Liver (tissue), 3 donors: ENCODE measurements at regions not wholly inside any gene's neighbourhood (a gene's known extent, or its start where the extent isn't known, plus 50 kb on each side); places are given as distances from the start of the nearest gene placed in this dataset.

Experiments used
- ATF3 ChIP-seq: IDR thresholded peaks from 2 replicates; pipeline ENCODE4 v1.6.1; 2016; ENCODE audit warnings: antibody characterized with exemption
- CTCF ChIP-seq: fragments of 150-350 bp; IDR thresholded peaks from 2 replicates; pipeline ENCODE4 v1.5.1; 2017; ENCODE audit warnings: improper control_type of control experiment, low read depth, low read length; ENCODE audit not compliant: missing input control
- EGR1 ChIP-seq, 2 donors: IDR thresholded peaks; 2 replicates each; pipeline ENCODE4 v1.6.1; 2016 to 2018; ENCODE audit warnings: antibody characterized with exemption in 2 of 2, low read depth in 2 of 2
- FOXA1 ChIP-seq: IDR thresholded peaks from 2 replicates; pipeline ENCODE4 v1.6.1; 2016; ENCODE audit warnings: antibody characterized with exemption
- FOXA2 ChIP-seq: IDR thresholded peaks from 2 replicates; pipeline ENCODE4 v1.6.1; 2016; ENCODE audit warnings: antibody characterized with exemption
- GABPA ChIP-seq, 2 donors: IDR thresholded peaks in 1 of 2; conservative IDR thresholded peaks in 1 of 2; 2 replicates each; pipeline ENCODE4 v1.6.1; 2016; ENCODE audit warnings: antibody characterized with exemption in 2 of 2, mild to moderate bottlenecking in 1 of 2, moderate library complexity in 1 of 2
- MAX ChIP-seq: IDR thresholded peaks from 2 replicates; pipeline ENCODE4 v1.6.1; 2016; ENCODE audit warnings: antibody characterized with exemption
- NR2F2 ChIP-seq: IDR thresholded peaks from 2 replicates; pipeline ENCODE4 v1.6.1; 2016; ENCODE audit warnings: antibody characterized with exemption
- RAD21 ChIP-seq, 2 donors: IDR thresholded peaks; 2 replicates each; pipeline ENCODE4 v1.6.1; 2016; ENCODE audit warnings: antibody characterized with exemption in 2 of 2, mild to moderate bottlenecking in 2 of 2
- TAF1 ChIP-seq: conservative IDR thresholded peaks from 2 replicates; pipeline ENCODE4 v1.6.1; 2016; ENCODE audit warnings: antibody characterized with exemption, mild to moderate bottlenecking
- YY1 ChIP-seq: IDR thresholded peaks from 2 replicates; pipeline ENCODE4 v1.6.1; 2016; ENCODE audit warnings: antibody characterized with exemption, mild to moderate bottlenecking
- ZBTB33 ChIP-seq: IDR thresholded peaks from 2 replicates; pipeline ENCODE4 v1.6.1; 2016; ENCODE audit warnings: antibody characterized with exemption
- TF ChIP-seq, protein P1 (sequence below): IDR thresholded peaks from 2 replicates; pipeline ENCODE4 v1.6.1; 2016; ENCODE audit warnings: antibody characterized with exemption, mild to moderate bottlenecking
- donor health status: healthy.
- donor health status: healthy.

GRCh38 chr7:412313-412710 is 107.3 kb downstream of the PDGFA start:
- TF ChIP-seq YY1 (no peak), CTCF (no peak), GABPA (IDR thresholded peaks at IDR 0.05 in 1 of 2, conservative IDR thresholded peaks at IDR 0.05 in 1 of 2) (no peak), MAX (no peak), ZBTB33 (no peak), RAD21 (IDR thresholded peaks at IDR 0.05) (no peak), FOXA2 (no peak), EGR1 (IDR thresholded peaks at IDR 0.05; ENCODE audit: low read depth in 2 of 2) (no peak), TAF1 (no peak), FOXA1 (no peak), NR2F2 (no peak), ATF3 (no peak)
- TF ChIP-seq, protein P1, sequence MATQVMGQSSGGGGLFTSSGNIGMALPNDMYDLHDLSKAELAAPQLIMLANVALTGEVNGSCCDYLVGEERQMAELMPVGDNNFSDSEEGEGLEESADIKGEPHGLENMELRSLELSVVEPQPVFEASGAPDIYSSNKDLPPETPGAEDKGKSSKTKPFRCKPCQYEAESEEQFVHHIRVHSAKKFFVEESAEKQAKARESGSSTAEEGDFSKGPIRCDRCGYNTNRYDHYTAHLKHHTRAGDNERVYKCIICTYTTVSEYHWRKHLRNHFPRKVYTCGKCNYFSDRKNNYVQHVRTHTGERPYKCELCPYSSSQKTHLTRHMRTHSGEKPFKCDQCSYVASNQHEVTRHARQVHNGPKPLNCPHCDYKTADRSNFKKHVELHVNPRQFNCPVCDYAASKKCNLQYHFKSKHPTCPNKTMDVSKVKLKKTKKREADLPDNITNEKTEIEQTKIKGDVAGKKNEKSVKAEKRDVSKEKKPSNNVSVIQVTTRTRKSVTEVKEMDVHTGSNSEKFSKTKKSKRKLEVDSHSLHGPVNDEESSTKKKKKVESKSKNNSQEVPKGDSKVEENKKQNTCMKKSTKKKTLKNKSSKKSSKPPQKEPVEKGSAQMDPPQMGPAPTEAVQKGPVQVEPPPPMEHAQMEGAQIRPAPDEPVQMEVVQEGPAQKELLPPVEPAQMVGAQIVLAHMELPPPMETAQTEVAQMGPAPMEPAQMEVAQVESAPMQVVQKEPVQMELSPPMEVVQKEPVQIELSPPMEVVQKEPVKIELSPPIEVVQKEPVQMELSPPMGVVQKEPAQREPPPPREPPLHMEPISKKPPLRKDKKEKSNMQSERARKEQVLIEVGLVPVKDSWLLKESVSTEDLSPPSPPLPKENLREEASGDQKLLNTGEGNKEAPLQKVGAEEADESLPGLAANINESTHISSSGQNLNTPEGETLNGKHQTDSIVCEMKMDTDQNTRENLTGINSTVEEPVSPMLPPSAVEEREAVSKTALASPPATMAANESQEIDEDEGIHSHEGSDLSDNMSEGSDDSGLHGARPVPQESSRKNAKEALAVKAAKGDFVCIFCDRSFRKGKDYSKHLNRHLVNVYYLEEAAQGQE = no peak
